Muscle of arm (tissue), 1 donor: ENCODE measurements at regions not wholly inside any gene's neighbourhood (a gene's known extent, or its start where the extent isn't known, plus 50 kb on each side); places are given as distances from the start of the nearest gene placed in this dataset.
"Not testable (repeated sequence)": the region's sequence is repeated elsewhere in the genome, so short reads cannot be mapped to it uniquely, and the experiment has no call there.

Source experiments
- DNase-seq: peaks from one replicate; pipeline ENCODE4 v3.0.0-alpha.2; 2013

GRCh38 chr9:115462623-115463022 lies 344.7 kb upstream of the TNC start:
- DNase-seq = no peak

- DNase-seq = peak; percentile 67
These were observed 348.8 kb upstream of the TNC start for GRCh38 chr9:115466756-115467155.

- no peak for DNase-seq
These were observed 351.9 kb upstream of the TNC start for GRCh38 chr9:115469841-115470240.

GRCh38 chr9:115473032-115473431 lies 355.1 kb upstream of the TNC start:
- DNase-seq = not testable (repeated sequence)

- no peak for DNase-seq
These were observed 363.8 kb upstream of the TNC start for GRCh38 chr9:115481769-115482168.

- DNase-seq = no peak
These were observed 364.8 kb upstream of the TNC start for GRCh38 chr9:115482747-115483146.

GRCh38 chr9:115492869-115493268 lies 374.9 kb upstream of the TNC start:
- DNase-seq = no peak

- DNase-seq = no peak
These were observed 376.4 kb upstream of the TNC start for GRCh38 chr9:115494393-115494792.

GRCh38 chr9:115495052-115495635 lies 377.2 kb upstream of the TNC start:
- DNase-seq = no peak

- no peak for DNase-seq
These were observed 377.9 kb upstream of the TNC start for GRCh38 chr9:115495836-115496235.

GRCh38 chr9:115498303-115498702 lies 380.3 kb upstream of the TNC start:
- DNase-seq = no peak

- no peak for DNase-seq
These were observed 389.2 kb upstream of the TNC start for GRCh38 chr9:115507148-115507547.

GRCh38 chr9:115513148-115513547 lies 395.2 kb upstream of the TNC start:
- DNase-seq = no peak

- no peak for DNase-seq
These were observed 396.5 kb upstream of the TNC start for GRCh38 chr9:115514454-115514853.

- DNase-seq = no peak
These were observed 399.5 kb upstream of the TNC start for GRCh38 chr9:115517335-115518075.

GRCh38 chr9:115520646-115521045 lies 402.7 kb upstream of the TNC start:
- peak; percentile 43 for DNase-seq

- no peak for DNase-seq
These were observed 405.0 kb upstream of the TNC start for GRCh38 chr9:115522912-115523311.

- peak; percentile 85 for DNase-seq
These were observed 406.6 kb upstream of the TNC start for GRCh38 chr9:115524453-115525059.

GRCh38 chr9:115525111-115526058 lies 407.4 kb upstream of the TNC start:
- no peak for DNase-seq

- DNase-seq = peak; percentile 80
These were observed 413.6 kb upstream of the TNC start for GRCh38 chr9:115531410-115532125.

GRCh38 chr9:115533511-115533910 lies 415.6 kb upstream of the TNC start:
- no peak for DNase-seq

GRCh38 chr9:115540091-115540490 lies 422.1 kb upstream of the TNC start:
- DNase-seq = no peak
